ENCODE measurements at regions not wholly inside any gene's neighbourhood (a gene's known extent, or its start where the extent isn't known, plus 50 kb on each side); places are given as distances from the start of the nearest gene placed in this dataset.

GRCh38 chr1:47545912-47546483, 108.2 kb downstream of the FOXD2 start:
- 57 to 78% methylated on average over 4 of the region's 4 CpGs for WGBS, 2 donors
- no peak for DNase-seq
- peaks cover 0 to 4% (median 0%) of the 10 kb centered on the region in 4 donors for H3K9me3 ChIP-seq
- TF ChIP-seq POLR2AphosphoS5 (IDR thresholded peaks at IDR 0.05): no peak
- no peak for TF ChIP-seq POLR2A (IDR thresholded peaks at IDR 0.05)
- no peak for TF ChIP-seq EP300 (IDR thresholded peaks at IDR 0.05)
- TF ChIP-seq, protein P1, sequence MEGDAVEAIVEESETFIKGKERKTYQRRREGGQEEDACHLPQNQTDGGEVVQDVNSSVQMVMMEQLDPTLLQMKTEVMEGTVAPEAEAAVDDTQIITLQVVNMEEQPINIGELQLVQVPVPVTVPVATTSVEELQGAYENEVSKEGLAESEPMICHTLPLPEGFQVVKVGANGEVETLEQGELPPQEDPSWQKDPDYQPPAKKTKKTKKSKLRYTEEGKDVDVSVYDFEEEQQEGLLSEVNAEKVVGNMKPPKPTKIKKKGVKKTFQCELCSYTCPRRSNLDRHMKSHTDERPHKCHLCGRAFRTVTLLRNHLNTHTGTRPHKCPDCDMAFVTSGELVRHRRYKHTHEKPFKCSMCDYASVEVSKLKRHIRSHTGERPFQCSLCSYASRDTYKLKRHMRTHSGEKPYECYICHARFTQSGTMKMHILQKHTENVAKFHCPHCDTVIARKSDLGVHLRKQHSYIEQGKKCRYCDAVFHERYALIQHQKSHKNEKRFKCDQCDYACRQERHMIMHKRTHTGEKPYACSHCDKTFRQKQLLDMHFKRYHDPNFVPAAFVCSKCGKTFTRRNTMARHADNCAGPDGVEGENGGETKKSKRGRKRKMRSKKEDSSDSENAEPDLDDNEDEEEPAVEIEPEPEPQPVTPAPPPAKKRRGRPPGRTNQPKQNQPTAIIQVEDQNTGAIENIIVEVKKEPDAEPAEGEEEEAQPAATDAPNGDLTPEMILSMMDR (IDR thresholded peaks at IDR 0.05): no peak
- no peaks in the 10 kb centered on the region for H3K27me3 ChIP-seq
- H3K4me3 ChIP-seq: no peak overlapping the region
- no peaks in the 10 kb centered on the region for H3K4me1 ChIP-seq
- H3K27ac ChIP-seq: no peak overlapping the region
- intact Hi-C loops (cut with DNase I): no loop called here
- no peaks in the 10 kb centered on the region for H3K36me3 ChIP-seq

- DNase-seq: no peak
These were observed 110.1 kb downstream of the FOXD2 start for GRCh38 chr1:47547753-47548573.

GRCh38 chr1:47548637-47549036, 110.8 kb downstream of the FOXD2 start:
- no peak for DNase-seq
- Histone ChIP-seq H3K27me3 (peaks cover 0 to 5% (median 0%) of the 10 kb centered on the region in 3 donors), H3K4me3 (no peak overlapping the region), H3K9me3 (no peaks in the 10 kb centered on the region), H3K27ac (no peak overlapping the region), H3K36me3 (no peaks in the 10 kb centered on the region), H3K4me1 (no peaks in the 10 kb centered on the region)
- intact Hi-C loops (cut with DNase I): no loop called here
- 79 to 84% methylated on average over 2 of the region's 2 CpGs for WGBS, 2 donors
- TF ChIP-seq, protein P1 (IDR thresholded peaks at IDR 0.05): no peak
- TF ChIP-seq POLR2AphosphoS5 (IDR thresholded peaks at IDR 0.05) (no peak), POLR2A (IDR thresholded peaks at IDR 0.05) (no peak), EP300 (IDR thresholded peaks at IDR 0.05) (no peak)

More at GRCh38 chr1:47547753-47548573, 110.1 kb downstream of the FOXD2 start:
- Histone ChIP-seq H3K4me1 (no peaks in the 10 kb centered on the region), H3K27me3 (peaks cover 0 to 1% (median 0%) of the 10 kb centered on the region in 3 donors), H3K9me3 (no peaks in the 10 kb centered on the region), H3K4me3 (no peak overlapping the region), H3K27ac (no peak overlapping the region), H3K36me3 (no peaks in the 10 kb centered on the region)
- 69 to 79% methylated on average over 11 of the region's 11 CpGs for WGBS, 2 donors
- no peak for TF ChIP-seq POLR2A (IDR thresholded peaks at IDR 0.05)
- TF ChIP-seq EP300 (IDR thresholded peaks at IDR 0.05): no peak
- intact Hi-C loops (cut with DNase I): no loop called here

DNA sequence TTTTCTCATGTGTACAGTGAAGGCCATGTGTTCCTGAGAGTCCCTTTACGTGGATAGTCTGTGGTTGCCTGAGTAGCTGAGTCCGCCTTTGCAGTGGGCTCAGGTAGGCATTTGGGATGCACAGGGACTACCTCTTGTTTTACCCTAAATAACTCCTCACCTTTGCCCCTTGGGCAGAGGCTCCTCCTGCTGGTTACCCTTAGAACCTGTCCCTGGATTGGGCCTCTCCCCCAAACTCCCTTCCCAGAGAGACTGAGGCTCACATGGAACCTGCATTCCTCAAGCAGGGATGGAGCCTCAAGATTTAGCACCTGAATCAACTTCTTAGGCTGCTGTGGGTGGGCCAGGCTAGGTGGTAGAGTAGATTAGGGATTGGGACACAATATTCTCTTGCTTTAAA, 111.7 kb downstream of the FOXD2 start:
- no peak for TF ChIP-seq POLR2AphosphoS5 (IDR thresholded peaks at IDR 0.05)
- TF ChIP-seq EP300 (IDR thresholded peaks at IDR 0.05): no peak
- TF ChIP-seq, protein P1 (IDR thresholded peaks at IDR 0.05): no peak
- no peak for TF ChIP-seq POLR2A (IDR thresholded peaks at IDR 0.05)
- H3K4me1 ChIP-seq: no peaks in the 10 kb centered on the region

DNA sequence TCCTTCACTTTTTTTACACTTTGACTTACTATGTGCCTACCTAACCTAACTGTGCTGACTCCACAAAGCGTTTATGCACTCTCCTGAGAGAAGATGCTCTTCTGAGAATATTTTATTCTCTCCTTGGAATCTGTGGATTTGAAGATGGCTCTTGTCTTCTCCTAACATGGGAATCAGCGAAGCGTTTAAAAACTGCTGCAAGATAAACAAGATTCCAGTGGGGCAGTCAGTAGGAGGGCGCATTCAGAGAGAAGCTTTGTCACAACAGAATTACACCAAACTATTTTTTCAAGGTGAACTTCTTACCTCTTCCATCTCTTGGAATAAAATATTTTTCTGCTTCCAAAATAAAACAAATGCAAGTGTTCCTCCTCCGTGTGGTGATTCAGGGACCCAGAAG, 113.1 kb downstream of the FOXD2 start:
- 92 to 94% methylated on average over 5 of the region's 5 CpGs for WGBS, 2 donors
- intact Hi-C loops (cut with DNase I): no loop called here

More for the DNA sequence above, 111.7 kb downstream of the FOXD2 start:
- H3K4me3 ChIP-seq: no peak overlapping the region
- WGBS, 2 donors: 95 to 98% methylated on average over 2 of the region's 2 CpGs
- intact Hi-C loops (cut with DNase I): no loop called here
- no peaks in the 10 kb centered on the region for H3K36me3 ChIP-seq
- no peak overlapping the region for H3K27ac ChIP-seq
- H3K9me3 ChIP-seq: no peaks in the 10 kb centered on the region
- peaks cover 0 to 5% (median 0%) of the 10 kb centered on the region in 3 donors for H3K27me3 ChIP-seq
- DNase-seq: no peak

More for the DNA sequence above, 113.1 kb downstream of the FOXD2 start:
- TF ChIP-seq POLR2AphosphoS5 (IDR thresholded peaks at IDR 0.05) (no peak), POLR2A (IDR thresholded peaks at IDR 0.05) (no peak), EP300 (IDR thresholded peaks at IDR 0.05) (no peak)
- TF ChIP-seq, protein P1 (IDR thresholded peaks at IDR 0.05): no peak
- Histone ChIP-seq H3K4me3 (no peak overlapping the region), H3K9me3 (no peaks in the 10 kb centered on the region), H3K27me3 (peaks cover 0 to 16% (median 0%) of the 10 kb centered on the region in 3 donors), H3K4me1 (no peaks in the 10 kb centered on the region), H3K27ac (no peak overlapping the region), H3K36me3 (no peaks in the 10 kb centered on the region)
- no peak for DNase-seq

All from sigmoid colon (tissue), 6 donors.